ENCODE measurements at regions not wholly inside any gene's neighbourhood (a gene's known extent, or its start where the extent isn't known, plus 50 kb on each side); places are given as distances from the start of the nearest gene placed in this dataset.

DNA sequence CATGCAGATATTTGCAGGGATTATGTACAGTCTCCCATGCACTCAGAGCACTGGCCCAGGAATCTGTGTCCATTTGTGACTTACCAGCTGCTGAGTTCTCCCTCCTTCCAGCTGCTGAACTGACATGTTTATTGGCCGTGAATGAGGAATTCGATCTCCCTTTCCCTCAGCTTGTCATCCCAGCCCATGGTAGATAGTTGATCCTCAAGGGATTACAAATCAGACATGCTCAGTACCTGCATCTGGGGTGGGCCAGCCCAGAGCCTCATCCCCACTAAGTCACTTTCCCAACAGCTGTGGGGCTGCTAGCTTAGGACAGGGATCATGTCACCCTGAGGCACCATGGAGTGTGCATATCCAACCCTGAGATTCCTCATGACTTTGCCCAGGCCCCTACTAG is 1284.9 kb upstream of the LRRTM1 start:
- DNase-seq = no peak

DNA sequence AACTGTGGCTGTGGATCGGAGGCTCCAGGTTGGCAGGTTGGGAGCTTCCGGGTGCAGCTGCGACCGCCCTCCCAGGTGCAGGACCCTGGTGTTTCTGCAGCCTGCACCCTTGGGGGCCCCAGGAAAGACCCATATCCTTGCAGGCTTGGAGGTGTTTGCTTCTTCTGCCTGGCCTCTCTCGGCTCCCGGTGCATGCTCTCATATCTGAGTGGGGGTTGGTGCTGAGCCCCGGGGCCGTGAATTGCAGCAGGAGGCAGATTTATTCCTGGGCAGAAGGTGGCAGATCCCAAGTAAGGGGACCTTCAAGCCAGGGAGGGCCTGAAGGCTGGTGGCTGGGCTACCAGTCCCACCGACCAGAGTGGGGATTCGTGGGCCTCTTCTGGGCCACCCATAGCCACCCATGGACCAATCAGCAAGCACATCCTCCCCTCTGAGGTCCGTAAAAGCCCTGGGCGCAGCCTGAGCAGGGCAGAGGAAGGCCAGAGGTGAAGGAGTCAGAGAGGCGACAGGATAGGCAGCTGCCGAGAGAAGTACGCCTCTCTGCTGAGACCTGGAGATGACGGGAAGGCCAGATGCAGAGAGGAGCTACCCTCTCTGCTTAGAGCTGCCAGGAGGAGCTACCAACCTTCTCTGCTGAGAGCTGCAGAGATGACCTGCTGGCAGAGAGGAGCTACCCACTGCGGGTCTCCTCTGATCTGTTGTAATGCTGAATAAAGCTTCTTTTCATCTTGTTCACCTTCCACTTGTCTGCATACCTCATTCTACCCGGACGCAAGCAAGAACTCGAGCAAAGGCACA is 1279.0 kb upstream of the LRRTM1 start:
- no peak for DNase-seq

DNA sequence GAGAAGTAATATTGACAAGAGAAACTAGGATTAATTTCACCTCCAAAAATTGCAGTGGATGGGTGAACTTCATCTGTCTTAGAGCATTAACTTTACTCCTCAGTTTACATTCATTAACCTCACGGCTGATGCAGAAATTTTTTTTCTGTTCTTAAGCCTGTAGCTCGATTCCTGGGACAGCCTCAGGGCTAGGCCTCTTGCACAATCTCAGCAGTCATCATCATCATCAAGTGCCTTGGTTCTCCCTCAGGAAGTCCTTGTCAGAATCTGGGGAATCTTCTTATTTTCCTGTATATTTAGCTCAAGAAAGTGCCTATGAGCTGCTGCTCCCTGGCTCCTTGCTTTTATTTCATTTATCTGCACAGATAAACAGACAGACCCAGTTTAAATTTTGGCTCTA is 1272.2 kb upstream of the LRRTM1 start:
- no peak for DNase-seq

DNA sequence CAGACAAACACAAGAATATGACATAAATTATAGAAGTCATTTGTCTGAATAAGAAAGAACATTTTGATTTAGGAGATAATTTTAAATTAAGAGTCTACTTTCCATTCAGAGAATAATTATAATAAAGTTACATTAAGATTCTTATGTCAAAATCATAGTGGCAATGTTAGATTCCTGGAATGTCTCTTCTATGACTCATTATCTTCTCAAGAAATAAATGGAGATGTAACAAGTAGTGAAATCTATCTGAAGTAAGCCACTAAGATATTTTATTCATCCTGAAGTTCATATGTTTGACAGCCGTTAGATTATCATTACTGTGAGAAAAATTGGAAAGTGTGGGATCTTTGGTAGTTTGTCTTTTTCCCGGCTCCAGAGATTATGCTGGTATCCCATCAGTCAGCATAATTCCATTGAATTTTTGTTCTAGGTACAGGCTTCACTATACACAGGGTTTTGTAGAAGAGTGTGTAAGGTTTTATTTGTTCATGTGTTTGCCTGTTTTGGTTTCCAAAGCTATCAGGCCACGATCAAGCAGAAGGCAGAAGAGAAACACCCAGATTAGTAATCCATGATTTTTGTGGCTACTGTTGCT is 1246.6 kb upstream of the LRRTM1 start:
- no peak for DNase-seq

DNA sequence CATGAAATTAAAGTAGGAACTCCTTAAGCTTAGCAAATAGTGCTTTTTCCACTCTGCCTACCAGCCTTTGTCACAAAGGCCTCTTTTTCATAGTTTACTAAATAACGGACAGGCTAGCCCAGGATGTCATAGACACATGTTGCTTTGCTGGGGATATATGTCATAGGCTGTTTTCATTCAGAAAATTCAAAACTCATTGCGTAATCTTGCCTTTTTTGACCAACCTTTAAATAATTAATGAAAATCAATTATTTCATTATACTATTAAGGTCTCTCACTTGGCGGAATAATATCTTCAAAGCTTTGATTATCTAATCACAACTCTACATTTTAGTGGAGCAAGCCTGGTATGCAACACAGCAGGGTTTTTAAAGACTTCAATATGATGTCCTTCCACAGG is 1245.7 kb upstream of the LRRTM1 start:
- DNase-seq = no peak

GRCh38 chr2:81549646-81550045 is 1245.1 kb upstream of the LRRTM1 start:
- DNase-seq = no peak

GRCh38 chr2:81545626-81546025 is 1241.1 kb upstream of the LRRTM1 start:
- DNase-seq = no peak

DNA sequence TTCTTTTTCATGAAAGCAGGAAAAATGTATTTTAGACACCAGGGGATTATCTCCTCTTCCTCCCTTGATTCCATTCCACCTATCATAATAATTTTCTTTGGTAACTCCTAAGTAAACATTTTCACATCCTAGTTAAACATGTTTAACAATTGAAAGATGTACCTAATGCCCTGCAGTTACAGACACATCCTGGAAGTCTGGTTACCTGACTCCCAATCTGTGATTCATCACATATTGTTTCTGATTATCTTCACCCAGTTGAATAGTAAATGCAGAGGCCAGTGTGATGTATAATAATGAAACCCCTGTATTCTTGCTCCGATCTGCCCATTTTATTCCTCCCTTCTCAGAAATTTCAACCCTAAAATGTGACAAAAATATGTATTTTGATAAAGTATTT is 1237.6 kb upstream of the LRRTM1 start:
- no peak for DNase-seq

DNA sequence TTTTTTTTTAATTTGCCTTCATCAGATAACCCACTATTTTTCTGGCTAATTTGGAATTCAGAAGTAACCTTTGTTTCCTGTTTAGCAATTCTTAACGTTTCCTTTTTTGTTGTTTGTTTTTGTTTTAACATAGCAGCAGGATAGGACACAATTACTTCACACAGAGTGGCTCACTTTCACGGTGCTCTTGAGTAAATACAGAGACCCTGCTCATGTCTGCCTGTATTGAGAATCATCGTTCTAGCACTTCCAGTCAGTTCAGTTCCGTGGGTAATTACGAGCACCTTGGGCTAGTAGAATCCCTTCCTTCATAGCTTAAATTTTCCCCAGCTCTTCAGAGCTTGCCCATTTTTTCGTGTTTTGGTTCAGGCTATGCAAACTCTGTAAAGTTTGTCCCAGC is 1225.4 kb upstream of the LRRTM1 start:
- DNase-seq = no peak

- DNase-seq = no peak
Observed at GRCh38 chr2:81528852-81529480, 1224.4 kb upstream of the LRRTM1 start.

DNA sequence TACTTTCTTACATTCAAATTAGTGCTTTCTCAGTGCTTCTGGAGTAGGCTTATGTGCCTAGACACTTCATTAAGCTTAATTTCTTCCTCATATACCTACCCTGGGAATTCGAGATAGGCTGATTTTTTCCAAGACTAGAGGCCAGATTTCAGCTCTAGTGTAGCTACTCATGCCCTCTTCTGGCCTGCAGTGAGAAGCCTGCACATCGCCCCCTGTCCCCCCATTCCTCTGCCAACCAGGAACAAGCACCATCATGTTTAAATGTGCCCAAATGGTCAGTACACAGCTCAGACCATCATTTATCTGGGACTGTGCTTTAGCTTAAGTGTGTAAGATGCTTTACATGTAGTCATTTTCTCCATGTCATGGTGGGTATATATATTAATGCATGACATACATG is 1218.8 kb upstream of the LRRTM1 start:
- DNase-seq = no peak

DNA sequence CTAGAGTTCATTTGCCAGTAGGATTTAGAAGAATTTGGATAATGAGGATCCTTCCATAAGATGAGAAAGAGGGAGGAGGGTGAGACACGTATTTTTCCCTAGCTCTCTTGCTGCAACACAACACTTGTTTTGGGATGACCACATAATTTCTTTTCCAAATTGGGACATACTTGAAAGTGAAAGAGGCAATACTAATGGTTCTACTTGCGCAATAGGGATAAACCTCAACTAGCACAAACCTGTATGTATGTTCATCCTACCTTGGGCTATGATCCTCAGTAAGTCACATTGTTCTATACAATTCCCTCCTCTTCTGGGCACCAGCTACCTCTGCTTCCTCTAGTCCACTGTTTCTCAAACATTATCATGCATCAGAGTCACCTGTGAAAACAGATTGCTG is 1208.8 kb upstream of the LRRTM1 start:
- no peak for DNase-seq

DNA sequence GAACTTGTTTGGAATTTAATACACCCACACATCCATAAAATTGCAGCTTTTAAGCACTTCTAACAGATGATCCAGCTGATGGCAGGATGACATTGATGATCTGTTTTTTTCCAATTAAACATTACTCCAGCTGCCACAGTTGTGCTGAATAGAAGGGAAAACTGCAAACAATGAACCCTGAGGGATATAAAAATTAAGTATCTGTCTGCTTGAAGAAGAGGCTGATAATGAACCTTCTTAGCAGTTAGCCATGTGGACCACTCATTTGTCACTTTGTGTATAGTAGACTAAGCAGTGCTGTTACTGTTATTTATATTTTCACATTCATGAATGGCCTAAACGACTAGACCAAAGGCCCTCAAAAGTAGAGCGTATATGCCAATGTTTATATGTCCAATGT is 1201.0 kb upstream of the LRRTM1 start:
- no peak for DNase-seq

DNA sequence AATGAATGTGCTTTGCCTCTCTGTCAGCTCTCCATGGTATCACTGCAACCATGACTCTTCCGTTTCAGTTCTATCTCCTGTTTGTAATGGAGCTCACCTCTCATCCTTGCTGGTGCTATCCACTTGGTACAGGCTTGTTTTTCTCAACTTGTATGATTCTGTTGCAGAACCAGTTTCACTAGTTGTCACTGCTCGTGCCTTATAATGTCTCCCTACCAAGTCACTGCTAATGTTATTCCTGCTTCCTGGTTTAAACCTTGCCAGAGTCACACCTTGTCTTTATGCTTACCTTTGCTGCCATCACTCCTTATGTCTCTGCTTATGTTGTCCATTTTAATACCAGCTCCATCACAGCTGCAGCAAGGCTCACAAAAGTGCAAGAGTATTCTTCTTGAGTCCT is 1191.0 kb upstream of the LRRTM1 start:
- DNase-seq = no peak

DNA sequence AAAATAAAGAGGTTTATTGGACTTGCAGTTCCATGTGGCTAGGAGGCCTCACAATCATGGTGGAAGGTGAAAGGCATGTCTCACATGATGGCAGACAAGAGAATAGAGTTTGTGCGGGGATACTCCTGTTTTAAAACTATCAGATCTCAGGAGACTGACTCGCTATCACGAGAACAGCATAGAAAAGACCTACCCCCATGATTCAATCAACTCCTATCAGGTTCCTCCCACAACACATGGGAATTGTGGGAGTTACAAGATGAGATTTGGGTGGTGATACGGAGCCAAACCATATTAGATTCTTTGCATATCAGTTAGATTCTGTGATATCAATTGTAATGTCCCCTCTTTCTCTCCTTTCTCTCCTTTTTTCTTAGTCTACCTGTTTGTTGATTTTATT is 1178.7 kb upstream of the LRRTM1 start:
- DNase-seq = no peak

- DNase-seq = no peak
Observed at GRCh38 chr2:81481994-81482368, 1177.4 kb upstream of the LRRTM1 start.

- no peak for DNase-seq
Observed at GRCh38 chr2:81481242-81481993, 1176.9 kb upstream of the LRRTM1 start.

DNA sequence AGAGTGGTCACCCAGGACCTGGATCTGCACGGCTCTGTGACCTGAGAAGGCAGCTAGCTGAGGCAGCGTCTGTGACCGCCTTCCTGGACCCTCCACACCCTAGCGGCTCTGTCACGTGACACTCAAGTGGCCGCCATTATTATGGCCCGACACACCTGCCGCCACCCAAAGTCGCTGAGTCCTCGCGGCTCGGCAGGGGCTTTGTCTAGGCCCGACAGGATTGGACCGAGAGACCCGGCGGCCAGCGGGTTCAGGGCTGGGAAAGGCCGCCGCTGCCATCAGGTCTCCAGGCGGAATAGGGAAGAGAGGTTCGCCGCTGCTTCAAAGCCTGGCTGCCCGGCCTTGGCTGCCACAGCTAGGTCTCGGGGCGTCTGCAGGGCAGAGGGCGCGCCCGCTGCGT is 1162.5 kb upstream of the LRRTM1 start:
- no peak for DNase-seq

DNA sequence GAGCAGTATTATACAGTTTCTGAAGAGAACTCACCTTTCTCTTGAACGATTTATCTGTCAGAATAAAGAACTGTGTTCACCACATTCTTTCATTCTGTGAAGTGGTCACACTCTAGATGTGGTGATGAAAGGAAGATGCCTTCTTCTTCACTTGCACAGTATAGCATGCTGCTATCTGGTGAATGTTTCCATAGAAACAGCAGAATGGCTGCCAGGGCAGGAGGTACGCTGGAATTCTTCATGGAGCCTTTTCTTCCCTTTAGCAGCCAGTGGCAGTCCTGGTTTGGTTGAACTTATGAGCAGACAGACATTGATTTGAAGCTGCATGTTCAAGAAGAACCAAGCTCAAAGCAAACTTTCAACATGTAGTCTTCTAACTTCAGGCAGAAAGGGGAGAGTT is 1157.9 kb upstream of the LRRTM1 start:
- no peak for DNase-seq

DNA sequence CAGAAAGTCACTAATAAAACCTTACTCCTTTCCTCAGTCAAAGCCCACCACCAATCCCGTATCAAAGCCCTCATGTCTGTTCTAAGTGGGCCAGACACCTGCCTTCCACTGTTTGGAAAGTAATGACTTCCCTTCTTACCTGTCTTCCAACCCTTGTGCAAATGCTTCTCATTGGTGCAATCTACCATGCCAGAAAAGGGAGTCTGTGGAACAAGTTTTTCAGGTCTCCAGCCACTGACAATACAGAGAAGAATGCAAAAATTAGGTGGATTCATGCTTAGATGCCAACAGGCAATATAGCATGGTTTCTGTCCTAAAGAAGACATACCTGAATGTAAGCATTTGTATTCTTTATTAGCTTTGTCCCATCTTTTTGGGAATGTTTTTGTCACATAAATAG is 1140.6 kb upstream of the LRRTM1 start:
- DNase-seq = no peak

DNA sequence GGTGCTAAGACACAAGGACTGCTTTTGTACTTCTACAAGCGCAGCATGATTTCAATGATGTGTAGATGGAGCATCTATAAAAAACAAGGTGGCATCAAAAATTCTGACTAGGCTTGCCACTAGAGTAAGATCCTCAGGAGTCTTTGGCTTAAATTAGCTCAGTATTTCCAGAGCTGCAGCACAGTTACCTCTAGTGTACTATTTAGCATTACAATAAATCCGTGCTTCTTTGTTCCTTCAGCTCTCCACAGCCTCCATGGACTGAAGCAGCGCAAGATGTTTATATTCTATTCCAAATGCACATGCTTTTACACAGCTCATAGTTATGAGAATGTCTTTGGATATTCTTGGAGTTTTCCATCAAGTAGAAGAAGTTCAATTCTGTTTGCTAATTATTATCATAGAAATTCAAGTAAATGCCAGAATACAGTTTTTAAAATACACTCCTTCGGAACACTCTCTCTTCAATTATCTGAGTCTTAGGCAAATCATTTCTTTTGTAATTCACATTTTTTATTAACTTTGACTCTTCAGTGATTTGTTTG is 1133.0 kb upstream of the LRRTM1 start:
- DNase-seq = no peak

- DNase-seq = no peak
Observed at GRCh38 chr2:81436256-81436655, 1131.7 kb upstream of the LRRTM1 start.

GRCh38 chr2:81412681-81413080 is 1108.1 kb upstream of the LRRTM1 start:
- DNase-seq = no peak

DNA sequence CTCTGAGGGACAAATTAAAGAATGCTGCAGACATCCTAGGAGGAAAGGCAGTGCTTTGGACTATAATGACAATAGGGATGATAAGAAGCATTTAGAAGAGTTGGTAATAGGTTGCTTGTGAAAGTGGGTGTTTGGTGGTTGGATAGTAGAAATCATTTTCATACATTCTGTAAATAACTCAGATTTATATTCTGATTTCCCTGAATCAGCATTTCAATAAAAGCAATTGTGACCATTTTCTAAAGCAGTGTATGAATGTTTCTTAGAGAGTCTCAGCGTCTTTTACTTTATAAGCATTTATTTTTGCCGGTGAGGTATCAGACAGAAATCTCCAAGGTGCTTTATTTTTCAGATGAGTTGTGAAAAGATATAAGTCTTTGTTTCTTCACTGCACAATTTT is 1099.0 kb upstream of the LRRTM1 start:
- no peak for DNase-seq

Data from KG1 (cell line).